H1 (cell line): ENCODE measurements at regions not wholly inside any gene's neighbourhood (a gene's known extent, or its start where the extent isn't known, plus 50 kb on each side); places are given as distances from the start of the nearest gene placed in this dataset.

Experiments
- ASH2L ChIP-seq: fragments of 200-600, 300-600 bp; sonication (generic); IDR thresholded peaks from one replicate; pipeline ENCODE4 v1.7.1; 2017; ENCODE audit warnings: low read length
- CBX5 ChIP-seq: fragments of 300-800, 300-1000 bp; sonication (generic); IDR thresholded peaks from 2 replicates; pipeline ENCODE4 v1.7.1; 2016; ENCODE audit warnings: antibody characterized with exemption, low read length, low read depth
- CTCF ChIP-seq, 3 experiments: IDR thresholded peaks; 1 replicate in 2 of 3; 2 replicates in 1 of 3; pipeline versions ENCODE4 v1.5.1 to v1.6.1; 2011; ENCODE audit warnings: low read length in 3 of 3, mild to moderate bottlenecking in 3 of 3, inconsistent platforms in 2 of 3, low read depth in 1 of 3, moderate library complexity in 1 of 3; ENCODE audit not compliant: insufficient read depth in 1 of 3; ENCODE audit errors: control extremely low read depth in 1 of 3
- GABPA ChIP-seq: IDR thresholded peaks from 2 replicates; pipeline ENCODE4 v1.6.1; 2011; ENCODE audit warnings: mild to moderate bottlenecking, low read length, moderate library complexity, borderline replicate concordance; ENCODE audit not compliant: insufficient read depth
- JUND ChIP-seq: IDR thresholded peaks from 2 replicates; pipeline ENCODE4 v1.6.1; 2011; ENCODE audit warnings: mild to moderate bottlenecking, improper control_type of control experiment, low read length
- POLR2A ChIP-seq, 2 experiments: IDR thresholded peaks; 1 replicate in 1 of 2; 2 replicates in 1 of 2; pipeline ENCODE4 v1.6.1; 2011; ENCODE audit warnings: low read depth in 2 of 2, low read length in 2 of 2, mild to moderate bottlenecking in 2 of 2; ENCODE audit errors: control extremely low read depth in 1 of 2
- POLR2AphosphoS5 ChIP-seq: IDR thresholded peaks from 2 replicates; pipeline ENCODE4 v1.6.1; 2011; ENCODE audit warnings: low read depth, low read length
- SIN3A ChIP-seq, 2 experiments: IDR thresholded peaks in 1 of 2; conservative IDR thresholded peaks in 1 of 2; 2 replicates each; pipeline ENCODE4 v1.6.1; 2011 to 2012; ENCODE audit warnings: low read length in 2 of 2, improper control_type of control experiment in 1 of 2, low read depth in 1 of 2, mild to moderate bottlenecking in 1 of 2
- SIX5 ChIP-seq: IDR thresholded peaks from 2 replicates; pipeline ENCODE4 v1.6.1; 2011; ENCODE audit warnings: mild to moderate bottlenecking, low read depth, low read length
- SP2 ChIP-seq: IDR thresholded peaks from 2 replicates; pipeline ENCODE4 v1.6.1; 2012; ENCODE audit warnings: mild to moderate bottlenecking, low read length, inconsistent platforms
- TAF7 ChIP-seq: optimal IDR thresholded peaks from 2 replicates; pipeline ENCODE3; 2011; ENCODE audit warnings: low read depth, mild to moderate bottlenecking, inconsistent platforms, low read length, moderate library complexity, borderline replicate concordance

- no peak for TF ChIP-seq SIX5
- no peak for TF ChIP-seq CTCF (IDR thresholded peaks at IDR 0.05; ENCODE audit: control extremely low read depth in 1 of 3, insufficient read depth in 1 of 3, low read depth in 1 of 3, low read length in 3 of 3)
- TF ChIP-seq SIN3A (conservative IDR thresholded peaks at IDR 0.05 in 1 of 2, IDR thresholded peaks at IDR 0.05 in 1 of 2; ENCODE audit: low read depth in 1 of 2, low read length in 2 of 2): no peak
- no peak for TF ChIP-seq GABPA
- TF ChIP-seq ASH2L: no peak
- no peak for TF ChIP-seq POLR2AphosphoS5
- TF ChIP-seq SP2: no peak
- TF ChIP-seq CBX5: no peak
- TF ChIP-seq TAF7: no peak
- no peak for TF ChIP-seq JUND
- no peak for TF ChIP-seq POLR2A (IDR thresholded peaks at IDR 0.05; ENCODE audit: control extremely low read depth in 1 of 2, low read depth in 2 of 2, low read length in 2 of 2)
These were observed 290.3 kb upstream of the ONECUT1 start for GRCh38 chr15:53080484-53080883.
